NOMO-1 treated with DMSO at 0.1 percent for 48 hours (cell line): ENCODE measurements at regions not wholly inside any gene's neighbourhood (a gene's known extent, or its start where the extent isn't known, plus 50 kb on each side); places are given as distances from the start of the nearest gene placed in this dataset.

Experiments used
- DNase-seq: peaks from one replicate; lab custom pipeline; 2025; ENCODE audit not compliant: unreplicated experiment; lab: John Stamatoyannopoulos, UW

- no peak for DNase-seq
Measured at GRCh38 chr17:72206376-72206775, 85.6 kb downstream of the SOX9 start.

DNA sequence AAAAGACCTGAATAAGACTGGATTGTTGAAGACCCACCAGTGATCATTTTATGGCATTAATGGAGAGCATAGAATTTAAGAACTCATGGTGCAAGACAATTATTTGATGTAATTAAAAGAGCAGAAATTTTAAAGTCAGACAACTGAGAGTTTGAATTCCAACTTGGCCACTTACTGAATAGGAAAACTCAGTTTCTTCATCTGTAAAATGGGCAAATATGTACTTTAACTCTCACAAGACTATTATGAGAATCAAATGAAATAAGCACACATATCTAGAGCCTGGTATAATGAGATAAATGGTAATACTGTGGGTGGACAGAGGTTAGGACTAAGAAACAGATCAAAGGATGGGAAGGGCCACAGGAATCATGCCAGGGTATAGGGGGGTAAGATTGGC lies 88.0 kb downstream of the SOX9 start:
- DNase-seq = no peak

- DNase-seq = no peak
Measured at GRCh38 chr17:72212041-72212440, 91.2 kb downstream of the SOX9 start.

DNA sequence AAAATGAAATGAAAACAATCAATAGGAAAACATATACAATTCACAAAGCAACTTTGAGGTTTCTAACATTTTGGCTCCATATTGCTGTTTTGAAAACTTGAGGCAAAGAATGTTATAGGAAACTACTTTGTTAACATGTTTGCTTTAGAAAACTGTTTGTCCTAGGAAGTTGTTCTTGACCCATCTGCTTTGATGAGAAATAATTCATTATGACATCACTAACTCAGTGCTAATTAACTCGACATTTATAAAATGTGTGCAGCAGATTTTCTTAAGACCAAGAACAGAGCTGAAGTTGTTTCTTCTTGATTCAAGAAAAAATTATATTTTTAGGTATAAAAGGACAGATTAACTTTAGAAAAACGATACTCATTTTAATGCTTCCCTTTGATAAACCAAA lies 94.7 kb downstream of the SOX9 start:
- DNase-seq = no peak

DNA sequence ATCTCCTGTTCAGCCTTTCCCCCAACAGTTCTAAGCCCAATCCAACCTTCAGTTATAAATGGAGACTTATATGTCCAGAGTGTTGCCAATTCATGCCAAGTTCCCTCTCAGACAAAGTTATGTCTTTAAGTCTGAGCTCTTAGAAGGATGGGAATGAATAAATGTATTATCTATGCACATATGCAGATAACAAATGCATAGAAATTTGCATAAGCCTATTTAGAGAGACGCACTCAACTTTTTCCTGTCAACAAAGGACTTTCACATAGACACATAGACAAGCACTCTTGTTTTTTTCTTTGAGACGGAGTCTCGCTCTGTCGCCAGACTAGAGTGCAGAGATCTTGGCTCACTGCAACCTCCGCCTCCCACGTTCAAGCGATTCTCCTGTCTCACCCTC lies 95.1 kb downstream of the SOX9 start:
- no peak for DNase-seq

DNA sequence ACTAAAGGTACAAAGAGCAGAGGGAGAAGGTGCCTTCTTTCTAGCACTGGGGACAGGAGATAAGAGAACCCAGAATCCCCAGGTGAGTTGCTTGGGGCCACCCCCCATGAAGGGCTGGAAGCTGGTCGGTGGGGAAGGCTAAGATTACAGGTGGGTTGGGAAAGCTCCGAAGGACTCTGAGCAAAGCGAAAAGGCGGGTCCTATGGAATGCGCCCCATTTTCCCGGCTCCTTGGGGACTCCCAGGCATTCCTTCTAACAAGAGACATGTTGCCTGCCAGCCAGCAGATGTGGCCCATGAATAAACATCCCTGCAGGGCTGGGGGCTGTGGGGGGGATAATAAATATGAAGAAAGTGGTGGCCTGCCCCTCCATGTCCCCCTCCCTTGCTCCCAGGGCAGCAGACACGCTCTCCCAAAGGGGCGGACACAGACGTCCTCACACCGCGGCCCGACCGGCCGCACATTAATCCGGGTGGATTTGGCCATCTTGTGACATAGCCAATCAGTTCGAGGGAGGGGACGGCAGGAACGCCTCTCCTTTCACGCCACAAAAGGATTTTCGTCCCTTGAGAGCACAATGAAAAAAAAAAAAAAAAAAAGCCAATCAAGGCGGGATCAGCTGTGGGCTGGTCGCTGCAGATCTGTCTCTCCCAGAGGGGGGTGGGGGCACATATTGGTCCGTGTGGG lies 98.5 kb downstream of the SOX9 start:
- DNase-seq = no peak

- no peak for DNase-seq
Measured at GRCh38 chr17:72219824-72220493, 99.1 kb downstream of the SOX9 start.

GRCh38 chr17:72222661-72223380 lies 102.0 kb downstream of the SOX9 start:
- DNase-seq = no peak

DNA sequence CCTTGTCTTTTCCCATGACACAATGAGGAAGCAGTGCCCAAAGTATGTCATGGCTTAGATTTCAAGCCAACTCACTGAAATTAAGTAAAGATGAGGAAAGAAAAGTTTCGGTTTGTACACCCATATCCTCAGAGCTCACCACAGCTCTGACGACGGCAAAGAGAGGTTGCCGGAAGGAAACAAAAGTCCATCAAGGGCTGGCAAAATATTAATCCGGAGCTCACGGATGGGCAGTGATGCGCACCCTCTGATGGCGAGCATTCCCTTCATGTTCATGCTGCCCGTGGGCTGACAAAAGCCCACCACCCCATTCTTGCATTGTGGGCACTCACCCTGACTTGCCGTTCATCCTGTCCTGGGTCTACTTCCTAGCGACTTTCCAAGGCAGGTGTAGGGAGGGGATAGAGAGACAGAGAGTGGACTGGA lies 103.1 kb downstream of the SOX9 start:
- DNase-seq = no peak

DNA sequence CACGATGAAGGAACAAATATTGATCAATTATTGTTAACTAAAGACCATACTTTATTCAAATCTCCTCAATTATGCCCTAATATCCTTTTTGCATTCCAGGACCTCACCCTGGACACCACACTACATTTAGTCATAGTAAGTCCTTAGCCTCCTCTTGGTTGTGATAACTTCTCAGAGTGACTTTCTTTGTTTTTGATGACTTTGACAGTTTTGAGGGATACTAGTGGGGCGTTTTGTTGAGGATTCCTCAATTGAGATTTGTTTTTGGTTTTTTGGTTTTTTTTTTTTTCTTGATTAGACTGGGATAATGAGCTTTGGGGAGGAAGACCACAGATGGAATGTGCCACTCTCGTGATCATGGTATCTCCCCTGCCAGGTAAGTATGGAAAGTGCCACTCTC lies 105.5 kb downstream of the SOX9 start:
- no peak for DNase-seq

DNA sequence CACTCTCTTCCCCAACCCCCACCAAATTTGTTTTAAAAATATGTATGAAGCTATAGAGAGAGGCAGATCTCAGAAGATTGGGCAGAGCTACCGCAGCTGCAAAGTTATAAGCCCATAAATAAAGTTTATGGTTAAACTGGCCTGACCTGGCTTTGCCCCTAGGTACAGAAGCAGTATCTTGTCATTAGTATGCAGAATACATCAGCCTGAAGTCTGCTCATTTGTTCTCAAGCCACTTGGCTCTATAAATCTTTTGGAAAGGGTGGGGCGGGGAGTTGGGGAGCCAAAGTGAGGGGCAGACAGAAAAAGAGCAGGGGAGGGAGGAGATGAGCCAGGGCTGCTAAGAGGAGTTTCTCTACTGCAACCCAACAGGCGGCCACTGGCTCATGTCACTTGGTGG lies 113.2 kb downstream of the SOX9 start:
- no peak for DNase-seq

GRCh38 chr17:72234985-72235384 lies 114.2 kb downstream of the SOX9 start:
- no peak for DNase-seq

- DNase-seq = no peak
Measured at GRCh38 chr17:72236980-72237633, 116.3 kb downstream of the SOX9 start.

DNA sequence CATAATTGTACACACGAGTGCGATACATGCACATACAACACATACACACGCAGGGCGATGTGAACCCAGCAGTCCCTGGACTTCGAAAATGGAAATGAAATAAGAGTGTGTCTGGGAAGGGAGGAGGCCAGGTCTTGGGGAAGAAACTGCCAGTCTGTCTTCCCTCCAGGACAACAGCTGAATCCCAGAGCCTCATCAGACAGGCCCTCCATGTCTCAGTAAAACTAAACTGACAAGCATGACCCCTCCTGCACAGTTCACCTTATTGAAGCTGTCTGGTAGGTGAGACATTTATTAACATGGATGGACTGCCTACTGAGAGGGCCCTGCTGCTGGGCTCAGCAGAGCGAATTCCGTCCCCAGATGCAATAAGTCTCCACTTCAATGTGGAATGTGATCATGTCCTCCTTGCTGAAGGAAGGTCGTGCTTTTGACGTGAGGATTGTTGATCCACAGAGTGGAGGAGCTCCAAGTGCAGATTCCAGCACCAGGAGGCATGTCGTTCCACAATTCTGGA lies 117.4 kb downstream of the SOX9 start:
- no peak for DNase-seq

GRCh38 chr17:72239548-72239947 lies 118.7 kb downstream of the SOX9 start:
- no peak for DNase-seq

GRCh38 chr17:72240333-72240732 lies 119.5 kb downstream of the SOX9 start:
- no peak for DNase-seq

GRCh38 chr17:72244494-72244893 lies 123.7 kb downstream of the SOX9 start:
- DNase-seq = no peak

GRCh38 chr17:72244956-72245355 lies 124.1 kb downstream of the SOX9 start:
- DNase-seq = no peak

GRCh38 chr17:72249441-72249840 lies 128.6 kb downstream of the SOX9 start:
- no peak for DNase-seq

DNA sequence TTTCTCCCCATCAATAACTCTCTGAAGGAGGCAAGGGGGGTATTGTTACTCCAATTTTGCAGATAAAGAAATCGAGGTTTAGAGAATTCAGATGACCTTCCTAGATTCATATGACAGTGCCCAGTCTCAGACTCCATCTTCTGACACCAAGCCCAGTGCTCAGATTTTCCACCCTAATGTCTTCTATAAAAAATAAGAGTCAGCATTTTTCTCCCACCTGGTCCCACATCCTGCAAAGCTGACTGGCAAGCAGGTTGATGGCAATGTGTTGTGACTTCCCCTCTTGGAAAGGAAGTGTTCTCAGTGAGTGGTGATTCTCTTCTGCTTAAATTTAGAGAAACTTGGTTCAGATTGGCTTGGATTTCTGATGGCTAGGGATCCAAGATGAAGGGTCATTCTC lies 129.4 kb downstream of the SOX9 start:
- no peak for DNase-seq

DNA sequence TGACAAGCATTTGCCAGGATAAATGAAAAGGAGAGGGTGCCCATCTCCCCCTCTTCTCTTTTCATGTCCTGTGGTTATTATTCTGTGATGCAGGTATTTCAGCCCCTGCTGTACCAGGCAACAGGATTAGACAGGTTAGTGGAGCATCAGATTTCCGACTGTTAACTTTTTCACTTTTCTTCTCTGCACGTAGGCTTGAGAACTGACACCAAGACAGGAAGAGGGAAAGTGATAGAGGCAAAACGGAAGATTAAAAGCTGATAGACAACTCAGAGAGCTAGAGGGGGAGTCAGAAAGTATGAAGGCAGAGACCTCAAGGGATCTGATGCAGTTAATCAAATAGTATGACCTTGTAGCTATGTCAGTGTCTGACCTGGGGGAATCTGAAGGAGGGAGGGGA lies 132.8 kb downstream of the SOX9 start:
- DNase-seq = no peak
